IPS-18a (cell line): ENCODE measurements at regions not wholly inside any gene's neighbourhood (a gene's known extent, or its start where the extent isn't known, plus 50 kb on each side); places are given as distances from the start of the nearest gene placed in this dataset.

Source experiments
- H3K27ac ChIP-seq: one replicate; pipeline ENCODE4 v1.5.1; 2013; ENCODE audit warnings: low read length
- H3K27me3 ChIP-seq: one replicate; pipeline ENCODE4 v1.6.1; 2013; ENCODE audit warnings: mild to moderate bottlenecking, low read length; ENCODE audit not compliant: control insufficient read depth, insufficient read depth
- H3K36me3 ChIP-seq: one replicate; pipeline ENCODE4 v1.6.1; 2013; ENCODE audit warnings: low read depth, low read length; ENCODE audit not compliant: control insufficient read depth
- H3K4me1 ChIP-seq: one replicate; pipeline ENCODE4 v1.6.1; 2013; ENCODE audit warnings: low read depth, low read length; ENCODE audit not compliant: control insufficient read depth
- H3K4me3 ChIP-seq: one replicate; pipeline ENCODE4 v1.5.1; 2013; ENCODE audit warnings: low read length
- H3K9ac ChIP-seq: one replicate; pipeline ENCODE4 v1.6.1; 2013; ENCODE audit warnings: mild to moderate bottlenecking, low read length, moderate library complexity
- H3K9me3 ChIP-seq: one replicate; pipeline ENCODE4 v1.6.1; 2013; ENCODE audit warnings: low read depth, low read length; ENCODE audit not compliant: control insufficient read depth

DNA sequence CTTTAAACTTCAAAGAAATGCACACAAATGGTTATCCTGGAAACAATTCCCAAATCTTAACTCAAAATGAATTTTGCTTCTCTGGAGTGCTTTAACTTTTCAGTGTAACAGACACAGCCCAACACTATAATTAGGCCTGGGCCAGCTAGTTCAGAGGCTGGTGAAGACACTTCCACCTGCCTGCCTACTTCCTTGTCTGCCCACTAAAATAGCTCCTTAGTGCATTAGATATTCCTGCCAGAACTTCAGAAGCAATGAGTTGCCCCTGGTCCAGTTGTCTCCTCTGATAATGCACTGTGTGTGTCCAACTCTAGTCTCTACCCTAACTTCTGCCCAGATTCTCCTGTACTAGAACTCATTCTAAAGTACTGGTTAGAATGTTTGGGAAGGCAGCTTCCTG lies 150.9 kb upstream of the PRSS58 start:
- H3K9ac ChIP-seq, result no peak overlapping the region
- no peaks in the 10 kb centered on the region for H3K36me3 ChIP-seq
- H3K4me3 ChIP-seq, result no peak overlapping the region
- no peaks in the 10 kb centered on the region for H3K27me3 ChIP-seq
- no peaks in the 10 kb centered on the region for H3K4me1 ChIP-seq
- no peaks in the 10 kb centered on the region for H3K9me3 ChIP-seq
- no peak overlapping the region for H3K27ac ChIP-seq

DNA sequence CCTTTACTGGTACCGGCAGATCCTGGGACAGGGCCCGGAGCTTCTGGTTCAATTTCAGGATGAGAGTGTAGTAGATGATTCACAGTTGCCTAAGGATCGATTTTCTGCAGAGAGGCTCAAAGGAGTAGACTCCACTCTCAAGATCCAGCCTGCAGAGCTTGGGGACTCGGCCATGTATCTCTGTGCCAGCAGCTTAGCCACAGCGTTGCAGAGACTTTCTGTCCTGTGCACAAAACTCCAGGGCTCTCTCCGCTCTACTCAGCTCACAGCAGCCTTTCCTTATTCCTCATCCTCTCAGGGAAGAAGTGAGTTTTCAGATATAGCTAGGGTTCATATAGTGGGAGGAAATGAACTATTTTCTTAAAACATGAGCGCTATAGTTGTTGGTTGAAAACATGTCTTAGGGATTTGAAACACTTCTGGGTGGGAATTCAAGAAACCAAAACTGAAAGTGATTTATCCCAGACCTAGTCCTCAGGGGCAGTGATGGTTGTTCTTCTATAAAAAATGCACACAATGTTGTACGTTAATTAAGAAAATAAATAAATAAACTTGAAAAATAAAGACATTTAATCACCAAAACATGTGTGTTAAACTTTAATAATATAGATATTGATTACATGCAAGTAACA lies 150.2 kb upstream of the PRSS58 start:
- Histone ChIP-seq H3K4me3 (no peak overlapping the region), H3K4me1 (no peaks in the 10 kb centered on the region), H3K27ac (no peak overlapping the region), H3K27me3 (no peaks in the 10 kb centered on the region), H3K36me3 (no peaks in the 10 kb centered on the region), H3K9ac (no peak overlapping the region), H3K9me3 (no peaks in the 10 kb centered on the region)

DNA sequence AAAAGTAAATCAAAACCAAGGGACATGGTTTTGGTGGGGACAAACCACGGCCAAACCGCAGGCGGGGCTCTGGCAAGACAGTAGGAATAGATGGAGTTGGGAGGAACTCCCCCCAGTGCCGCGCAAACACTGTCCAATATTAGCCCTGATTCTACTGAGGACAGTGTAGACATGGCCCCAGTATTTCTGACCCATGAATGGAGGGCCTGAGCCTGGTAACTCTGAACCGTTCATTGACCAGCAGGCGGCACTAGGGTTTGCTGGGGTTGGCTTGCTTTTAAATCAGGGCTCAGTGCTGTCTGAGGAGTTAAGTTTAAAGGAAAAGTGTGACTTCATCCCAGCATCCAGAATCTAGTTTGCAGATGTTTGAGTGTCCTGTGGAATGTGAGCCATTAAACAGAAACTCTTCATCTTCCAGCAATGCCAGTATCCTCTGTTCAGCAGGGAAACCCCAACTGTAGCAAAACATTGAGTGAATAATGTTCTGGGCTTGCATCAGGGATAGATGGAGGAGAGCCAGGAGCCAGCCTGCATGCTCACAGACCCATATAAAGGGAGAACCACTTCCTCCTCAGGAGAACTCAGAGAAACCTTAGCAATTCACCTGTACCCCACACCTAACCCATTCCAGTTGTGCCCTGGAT lies 147.4 kb upstream of the PRSS58 start:
- Histone ChIP-seq H3K27me3 (no peaks in the 10 kb centered on the region), H3K36me3 (no peaks in the 10 kb centered on the region), H3K9ac (no peak overlapping the region), H3K9me3 (no peaks in the 10 kb centered on the region), H3K4me3 (no peak overlapping the region), H3K4me1 (no peaks in the 10 kb centered on the region), H3K27ac (no peak overlapping the region)

DNA sequence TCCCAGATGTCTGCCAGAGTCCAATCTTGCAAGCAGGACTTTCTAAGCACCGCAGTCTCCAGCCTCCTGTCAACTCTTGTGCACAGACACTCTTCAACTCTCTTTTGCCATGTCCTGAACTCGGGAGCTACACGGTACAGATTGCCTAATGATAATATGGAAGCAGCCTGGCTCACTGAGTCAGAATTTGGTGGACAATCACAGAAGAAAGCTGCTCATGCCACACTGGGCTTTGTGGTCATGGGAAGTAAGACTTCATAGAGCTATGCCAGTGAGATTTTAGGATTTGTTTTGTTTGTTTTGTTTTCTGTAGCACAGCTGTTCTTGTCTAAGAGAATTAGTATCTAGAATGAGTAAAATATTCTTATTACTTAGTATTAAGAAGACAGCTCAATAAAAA lies 144.1 kb upstream of the PRSS58 start:
- no peaks in the 10 kb centered on the region for H3K27me3 ChIP-seq
- H3K9ac ChIP-seq, result no peak overlapping the region
- H3K27ac ChIP-seq, result no peak overlapping the region
- H3K36me3 ChIP-seq, result no peaks in the 10 kb centered on the region
- H3K4me1 ChIP-seq, result no peaks in the 10 kb centered on the region
- H3K9me3 ChIP-seq, result no peaks in the 10 kb centered on the region
- no peak overlapping the region for H3K4me3 ChIP-seq

DNA sequence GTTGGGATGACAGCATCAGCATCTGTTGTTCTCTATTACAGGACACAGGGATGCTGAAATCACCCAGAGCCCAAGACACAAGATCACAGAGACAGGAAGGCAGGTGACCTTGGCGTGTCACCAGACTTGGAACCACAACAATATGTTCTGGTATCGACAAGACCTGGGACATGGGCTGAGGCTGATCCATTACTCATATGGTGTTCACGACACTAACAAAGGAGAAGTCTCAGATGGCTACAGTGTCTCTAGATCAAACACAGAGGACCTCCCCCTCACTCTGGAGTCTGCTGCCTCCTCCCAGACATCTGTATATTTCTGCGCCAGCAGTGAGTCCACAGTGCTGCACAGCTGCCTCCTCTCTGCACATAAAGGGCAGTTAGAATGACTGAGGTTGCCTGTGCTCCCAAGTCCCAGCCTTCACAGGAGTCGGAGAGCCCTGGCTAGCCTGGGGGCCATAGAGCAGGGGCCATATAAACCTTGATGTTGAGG lies 142.2 kb upstream of the PRSS58 start:
- Histone ChIP-seq H3K4me3 (no peak overlapping the region), H3K9me3 (no peaks in the 10 kb centered on the region), H3K4me1 (no peaks in the 10 kb centered on the region), H3K27ac (no peak overlapping the region), H3K36me3 (no peaks in the 10 kb centered on the region), H3K27me3 (no peaks in the 10 kb centered on the region), H3K9ac (no peak overlapping the region)

- no peaks in the 10 kb centered on the region for H3K27me3 ChIP-seq
- no peak overlapping the region for H3K9ac ChIP-seq
- H3K27ac ChIP-seq, result no peak overlapping the region
- H3K36me3 ChIP-seq, result no peaks in the 10 kb centered on the region
- H3K9me3 ChIP-seq, result no peaks in the 10 kb centered on the region
- no peak overlapping the region for H3K4me3 ChIP-seq
- H3K4me1 ChIP-seq, result no peaks in the 10 kb centered on the region
These were observed 133.5 kb upstream of the PRSS58 start for GRCh38 chr7:142391191-142391992.

GRCh38 chr7:142389544-142389943 lies 131.7 kb upstream of the PRSS58 start:
- no peaks in the 10 kb centered on the region for H3K36me3 ChIP-seq
- no peaks in the 10 kb centered on the region for H3K9me3 ChIP-seq
- H3K9ac ChIP-seq, result no peak overlapping the region
- no peaks in the 10 kb centered on the region for H3K4me1 ChIP-seq
- H3K27ac ChIP-seq, result no peak overlapping the region
- no peaks in the 10 kb centered on the region for H3K27me3 ChIP-seq
- no peak overlapping the region for H3K4me3 ChIP-seq

- Histone ChIP-seq H3K4me1 (peaks cover 6% of the 10 kb centered on the region), H3K36me3 (no peaks in the 10 kb centered on the region), H3K27me3 (no peaks in the 10 kb centered on the region), H3K4me3 (no peak overlapping the region), H3K9ac (no peak overlapping the region), H3K27ac (no peak overlapping the region), H3K9me3 (no peaks in the 10 kb centered on the region)
These were observed 127.9 kb upstream of the PRSS58 start for GRCh38 chr7:142385491-142386340.

DNA sequence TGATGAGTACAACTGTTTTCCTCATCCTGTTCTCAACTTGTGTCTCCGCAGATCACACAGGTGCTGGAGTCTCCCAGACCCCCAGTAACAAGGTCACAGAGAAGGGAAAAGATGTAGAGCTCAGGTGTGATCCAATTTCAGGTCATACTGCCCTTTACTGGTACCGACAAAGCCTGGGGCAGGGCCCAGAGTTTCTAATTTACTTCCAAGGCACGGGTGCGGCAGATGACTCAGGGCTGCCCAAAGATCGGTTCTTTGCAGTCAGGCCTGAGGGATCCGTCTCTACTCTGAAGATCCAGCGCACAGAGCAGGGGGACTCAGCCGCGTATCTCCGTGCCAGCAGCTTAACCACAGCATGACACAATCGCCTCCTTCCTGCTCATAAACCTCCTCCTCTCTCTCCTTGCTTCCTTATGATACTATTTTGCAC lies 126.7 kb upstream of the PRSS58 start:
- Histone ChIP-seq H3K4me1 (peaks cover 10% of the 10 kb centered on the region), H3K27me3 (no peaks in the 10 kb centered on the region), H3K4me3 (no peak overlapping the region), H3K36me3 (no peaks in the 10 kb centered on the region), H3K27ac (no peak overlapping the region), H3K9ac (no peak overlapping the region), H3K9me3 (no peaks in the 10 kb centered on the region)

DNA sequence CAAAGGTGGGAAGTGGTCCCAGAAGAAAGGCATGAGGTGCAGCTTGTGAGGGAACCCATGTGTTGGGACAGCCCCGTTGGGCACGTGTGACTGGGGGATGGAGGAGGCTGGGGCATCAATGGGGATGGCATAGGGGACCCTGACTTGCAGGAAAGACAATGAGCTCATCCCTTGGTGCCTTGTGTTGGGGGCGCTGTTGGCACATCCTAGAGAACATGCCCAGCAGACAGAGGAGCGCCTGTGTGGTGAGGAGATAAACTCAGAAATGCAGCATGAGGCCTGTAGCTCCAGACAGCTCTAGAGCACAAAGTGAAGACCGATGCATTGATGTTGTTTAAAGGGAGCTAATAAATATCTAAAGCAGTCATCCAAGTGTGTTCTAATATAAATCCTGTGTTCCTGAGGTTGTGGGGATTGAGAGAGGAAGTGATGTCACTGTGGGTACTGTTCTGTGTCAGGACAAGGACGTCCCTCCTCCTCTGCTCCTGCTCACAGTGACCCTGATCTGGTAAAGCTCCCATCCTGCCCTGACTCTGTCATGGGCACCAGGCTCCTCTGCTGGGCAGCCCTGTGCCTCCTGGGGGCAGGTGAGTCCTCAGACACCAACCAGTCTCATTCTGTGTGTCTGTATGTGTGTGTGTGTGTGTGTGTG lies 126.1 kb upstream of the PRSS58 start:
- Histone ChIP-seq H3K27me3 (no peaks in the 10 kb centered on the region), H3K4me1 (peaks cover 15% of the 10 kb centered on the region), H3K27ac (no peak overlapping the region), H3K36me3 (no peaks in the 10 kb centered on the region), H3K9me3 (no peaks in the 10 kb centered on the region), H3K9ac (no peak overlapping the region), H3K4me3 (no peak overlapping the region)
